ENCODE measurements at regions not wholly inside any gene's neighbourhood (a gene's known extent, or its start where the extent isn't known, plus 50 kb on each side); places are given as distances from the start of the nearest gene placed in this dataset.
"Not testable (repeated sequence)": the region's sequence is repeated elsewhere in the genome, so short reads cannot be mapped to it uniquely, and the experiment has no call there.

GRCh38 chr9:97096793-97097192, 57.9 kb upstream of the CTSV start:
- ChIA-PET CTCF (no interaction called here), POLR2A (no interaction called here)
- no peak for DNase-seq (ENCODE audit: extremely low spot score)
- TF ChIP-seq SP1 (IDR thresholded peaks at IDR 0.05) (no peak), ARNT (IDR thresholded peaks at IDR 0.05) (no peak), ZNF384 (IDR thresholded peaks at IDR 0.05) (no peak), CTBP1 (IDR thresholded peaks at IDR 0.05; ENCODE audit: borderline replicate concordance) (no peak), FOXK2 (IDR thresholded peaks at IDR 0.05) (no peak), LEF1 (IDR thresholded peaks at IDR 0.05; ENCODE audit: borderline replicate concordance) (no peak), HDGF (IDR thresholded peaks at IDR 0.05; ENCODE audit: borderline replicate concordance) (no peak), BHLHE40 (IDR thresholded peaks at IDR 0.05; ENCODE audit: borderline replicate concordance) (no peak)

GRCh38 chr9:97089361-97089760, 50.4 kb upstream of the CTSV start:
- POLR2A ChIA-PET; DNase-seq (ENCODE audit: extremely low spot score); CTCF ChIA-PET: not testable (repeated sequence)
